IPS DF 6.9 (cell line): ENCODE measurements at regions not wholly inside any gene's neighbourhood (a gene's known extent, or its start where the extent isn't known, plus 50 kb on each side); places are given as distances from the start of the nearest gene placed in this dataset.
"Not testable (repeated sequence)": the region's sequence is repeated elsewhere in the genome, so short reads cannot be mapped to it uniquely, and the experiment has no call there.

Experiments
- DNase-seq: peaks from one replicate; pipeline ENCODE4 v3.0.0-alpha.2; 2013; ENCODE audit warnings: low read depth, low spot score
- H3K27ac ChIP-seq: one replicate; pipeline ENCODE4 v1.5.1; 2013; ENCODE audit warnings: low read length, control low read depth
- H3K27me3 ChIP-seq: 2 replicates; pipeline ENCODE4 v1.6.1; 2013; ENCODE audit warnings: mild to moderate bottlenecking, low read length; ENCODE audit not compliant: control insufficient read depth, insufficient read depth
- H3K36me3 ChIP-seq: 2 replicates; pipeline ENCODE4 v1.6.1; 2013; ENCODE audit warnings: low read length; ENCODE audit not compliant: control insufficient read depth, insufficient read depth
- H3K4me1 ChIP-seq: 2 replicates; pipeline ENCODE4 v1.6.1; 2013; ENCODE audit warnings: low read length; ENCODE audit not compliant: control insufficient read depth, insufficient read depth
- H3K4me3 ChIP-seq: 2 replicates; pipeline ENCODE4 v1.5.1; 2013; ENCODE audit warnings: mild to moderate bottlenecking, low read length
- H3K9me3 ChIP-seq: 2 replicates; pipeline ENCODE4 v1.6.1; 2013; ENCODE audit warnings: low read length, inconsistent platforms; ENCODE audit not compliant: control insufficient read depth, insufficient read depth
- WGBS: extraction: QIAGEN DNeasy Blood & Tissue Kit; methylation state at CpG from one replicate; pipeline ENCODE4 v1.1.7; 2013; ENCODE audit warnings: mixed read lengths, missing lambda C conversion rate; ENCODE audit not compliant: insufficient read length, insufficient coverage; 5-methylcytosine and 5-hydroxymethylcytosine counted together

DNA sequence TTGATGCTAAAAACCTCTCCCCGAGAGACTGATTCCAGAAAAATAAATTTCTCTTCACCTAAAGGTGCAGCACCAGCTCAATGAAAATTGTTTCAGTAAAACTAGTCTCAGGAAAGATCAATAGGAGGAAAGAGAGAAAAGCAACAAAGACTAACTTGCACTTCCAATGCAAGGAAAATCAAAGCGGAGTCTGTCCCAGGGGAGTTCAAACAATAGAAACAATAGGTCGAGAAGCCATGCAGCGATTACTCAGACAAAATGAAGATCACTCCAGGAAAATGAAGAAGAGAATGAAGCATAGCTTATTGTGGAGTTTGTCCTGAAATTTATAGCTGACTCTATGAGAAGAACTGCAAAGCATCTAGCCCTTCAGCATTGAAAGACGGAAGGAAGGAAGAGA, 105.1 kb upstream of the FRMD4B start:
- no peaks in the 10 kb centered on the region for H3K27me3 ChIP-seq
- peaks cover 1% of the 10 kb centered on the region; the same call in 1 of the 2 replicates for H3K4me1 ChIP-seq
- no CpG with 5 or more reads among the region's 5 CpGs for WGBS
- no peaks in the 10 kb centered on the region for H3K9me3 ChIP-seq
- H3K4me3 ChIP-seq = no peak overlapping the region
- no peak overlapping the region for H3K27ac ChIP-seq
- no peak for DNase-seq
- no peaks in the 10 kb centered on the region for H3K36me3 ChIP-seq

GRCh38 chr3:69490235-69490634, 104.3 kb upstream of the FRMD4B start:
- Histone ChIP-seq H3K36me3 (no peaks in the 10 kb centered on the region), H3K9me3 (no peaks in the 10 kb centered on the region), H3K4me3 (no peak overlapping the region), H3K27ac (no peak overlapping the region), H3K27me3 (no peaks in the 10 kb centered on the region), H3K4me1 (peaks cover 1% of the 10 kb centered on the region; the same call in 1 of the 2 replicates)
- no CpG with 5 or more reads among the region's 1 CpG for WGBS
- DNase-seq = no peak

- no peaks in the 10 kb centered on the region for H3K27me3 ChIP-seq
- no peaks in the 10 kb centered on the region for H3K9me3 ChIP-seq
- H3K4me3 ChIP-seq = no peak overlapping the region
- H3K4me1 ChIP-seq = peaks cover 1% of the 10 kb centered on the region; the same call in 1 of the 2 replicates
- DNase-seq = no peak
- no peak overlapping the region for H3K27ac ChIP-seq
- H3K36me3 ChIP-seq = no peaks in the 10 kb centered on the region
Observed at GRCh38 chr3:69488026-69488425, 102.1 kb upstream of the FRMD4B start.

GRCh38 chr3:69485489-69485888, 99.6 kb upstream of the FRMD4B start:
- no peak overlapping the region for H3K4me3 ChIP-seq
- DNase-seq = no peak
- H3K27ac ChIP-seq = no peak overlapping the region
- no peaks in the 10 kb centered on the region for H3K27me3 ChIP-seq
- H3K36me3 ChIP-seq = no peaks in the 10 kb centered on the region
- H3K9me3 ChIP-seq = no peaks in the 10 kb centered on the region
- WGBS = no CpG with 5 or more reads among the region's 4 CpGs
- H3K4me1 ChIP-seq = peaks cover 1% of the 10 kb centered on the region; the same call in 1 of the 2 replicates

DNA sequence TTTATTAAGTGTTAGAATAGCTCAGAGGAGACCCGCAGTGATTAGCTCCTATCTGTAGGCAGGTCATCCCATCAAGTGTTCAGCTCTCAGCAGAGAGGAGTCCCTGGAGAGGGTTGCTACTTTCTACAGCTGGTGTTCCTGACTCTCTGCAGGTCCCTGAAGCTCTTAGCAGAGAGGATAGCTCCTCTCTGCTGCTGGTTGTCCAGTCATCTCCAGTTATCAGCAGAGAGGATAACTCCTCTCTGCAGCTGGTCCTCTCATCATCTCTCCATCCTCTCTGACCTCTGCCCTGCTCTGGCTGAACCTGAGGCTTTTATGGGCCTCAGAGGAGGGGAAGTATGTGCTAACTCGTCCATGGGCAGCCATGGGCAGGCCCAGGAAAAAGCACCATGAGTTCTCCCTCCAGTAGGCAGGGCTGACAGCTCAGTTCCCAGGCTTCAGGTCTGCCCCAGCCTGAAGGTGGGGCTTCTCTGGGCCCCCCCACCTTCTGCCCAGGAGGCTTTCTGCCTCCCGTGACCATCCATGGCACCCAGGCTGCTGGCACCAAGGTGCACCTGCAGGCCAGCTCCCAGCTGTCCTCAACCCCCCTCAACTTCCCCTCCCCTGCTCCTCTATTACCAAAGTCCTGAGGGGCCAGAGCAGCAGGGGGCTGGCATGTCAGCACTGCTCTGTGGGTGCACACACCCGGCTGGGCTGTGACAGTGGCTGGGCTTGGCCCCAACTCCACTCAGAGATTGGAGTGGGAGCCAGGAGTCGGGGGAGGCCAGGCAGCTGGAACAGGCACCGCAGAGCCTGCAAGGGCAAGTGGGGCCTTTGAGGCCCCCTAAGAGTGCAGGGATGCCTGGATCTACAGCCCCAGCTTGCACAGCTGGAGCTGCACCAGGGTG, 98.9 kb upstream of the FRMD4B start:
- DNase-seq = no peak
- Histone ChIP-seq H3K27ac (no peak overlapping the region), H3K27me3 (no peaks in the 10 kb centered on the region), H3K36me3 (no peaks in the 10 kb centered on the region), H3K4me1 (no peaks in the 10 kb centered on the region), H3K4me3 (no peak overlapping the region), H3K9me3 (no peaks in the 10 kb centered on the region)
- no CpG with 5 or more reads among the region's 6 CpGs for WGBS

DNA sequence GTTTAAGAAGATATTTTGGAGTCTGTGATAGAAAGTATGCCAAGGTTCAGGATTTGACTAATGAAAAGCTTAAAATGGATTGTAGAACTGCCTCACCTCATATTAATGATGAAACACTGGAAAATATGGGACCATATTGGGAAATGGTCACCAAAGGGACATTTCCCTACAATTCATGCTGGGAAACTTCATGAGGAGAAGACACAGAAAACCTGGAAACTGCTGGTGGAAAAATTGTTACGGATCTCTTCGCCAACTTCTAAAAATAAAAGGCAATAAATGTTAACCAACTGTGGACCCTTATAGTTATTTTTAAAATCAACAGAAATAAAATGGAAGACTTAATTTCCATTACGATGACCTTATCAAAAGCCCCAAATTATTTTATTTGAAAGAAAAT, 97.6 kb upstream of the FRMD4B start:
- no peak for DNase-seq
- Histone ChIP-seq H3K4me1 (no peaks in the 10 kb centered on the region), H3K9me3 (no peaks in the 10 kb centered on the region), H3K4me3 (no peak overlapping the region), H3K36me3 (no peaks in the 10 kb centered on the region), H3K27ac (no peak overlapping the region), H3K27me3 (no peaks in the 10 kb centered on the region)
- WGBS = no CpG with 5 or more reads among the region's 3 CpGs

DNA sequence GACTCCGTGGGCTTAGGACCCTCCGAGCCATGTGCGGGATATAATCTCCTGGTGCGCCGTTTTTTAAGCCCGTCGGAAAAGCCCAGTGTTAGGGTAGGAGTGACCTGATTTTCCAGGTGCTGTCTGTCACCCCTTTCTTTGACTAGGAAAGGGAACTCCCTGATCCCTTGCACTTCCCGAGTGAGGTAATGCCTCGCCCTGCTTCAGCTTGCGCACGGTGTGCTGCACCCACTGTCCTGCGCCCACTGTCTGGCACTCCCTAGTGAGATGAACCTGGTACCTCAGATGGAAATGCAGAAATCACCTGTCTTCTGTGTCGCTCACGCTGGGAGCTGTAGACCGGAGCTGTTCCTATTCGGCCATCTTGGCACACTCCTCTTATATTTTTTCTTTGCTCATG, 95.1 kb upstream of the FRMD4B start:
- WGBS = no CpG with 5 or more reads among the region's 16 CpGs
- H3K4me1 ChIP-seq, H3K27ac ChIP-seq, H3K36me3 ChIP-seq, H3K27me3 ChIP-seq, H3K4me3 ChIP-seq, DNase-seq, H3K9me3 ChIP-seq: not testable (repeated sequence)

- H3K36me3 ChIP-seq = no peaks in the 10 kb centered on the region
- H3K4me1 ChIP-seq = no peaks in the 10 kb centered on the region
- DNase-seq = no peak
- H3K4me3 ChIP-seq = no peak overlapping the region
- H3K27ac ChIP-seq = no peak overlapping the region
- WGBS = no CpG with 5 or more reads among the region's 1 CpG
- H3K9me3 ChIP-seq = no peaks in the 10 kb centered on the region
- H3K27me3 ChIP-seq = no peaks in the 10 kb centered on the region
Observed at GRCh38 chr3:69474186-69474585, 88.3 kb upstream of the FRMD4B start.

DNA sequence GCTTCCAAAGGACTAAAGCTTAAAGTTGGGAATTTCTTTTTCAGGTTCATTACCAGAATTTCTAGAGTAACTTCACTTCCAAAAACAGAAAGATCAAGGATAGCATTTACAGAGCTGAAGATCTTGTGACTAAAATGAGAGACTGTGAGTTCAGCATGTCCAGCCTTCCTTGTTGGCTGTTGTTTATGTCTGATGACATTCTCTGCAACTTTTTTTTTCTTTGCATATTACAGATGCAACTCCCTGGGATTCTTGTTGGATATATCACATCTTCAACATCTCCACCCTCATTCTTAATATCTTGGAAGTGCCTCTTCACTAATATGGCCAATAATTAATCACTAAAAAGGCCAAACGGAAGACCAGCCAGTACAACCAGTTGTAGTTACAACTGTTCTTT, 86.2 kb upstream of the FRMD4B start:
- no peaks in the 10 kb centered on the region for H3K4me1 ChIP-seq
- no CpG with 5 or more reads among the region's 1 CpG for WGBS
- H3K27ac ChIP-seq = no peak overlapping the region
- H3K4me3 ChIP-seq = no peak overlapping the region
- H3K27me3 ChIP-seq = no peaks in the 10 kb centered on the region
- DNase-seq = no peak
- H3K36me3 ChIP-seq = no peaks in the 10 kb centered on the region
- no peaks in the 10 kb centered on the region for H3K9me3 ChIP-seq

GRCh38 chr3:69463531-69463930, 77.6 kb upstream of the FRMD4B start:
- no peak for DNase-seq
- H3K9me3 ChIP-seq = no peaks in the 10 kb centered on the region
- no peaks in the 10 kb centered on the region for H3K4me1 ChIP-seq
- H3K27ac ChIP-seq = no peak overlapping the region
- no CpG with 5 or more reads among the region's 1 CpG for WGBS
- no peaks in the 10 kb centered on the region for H3K36me3 ChIP-seq
- H3K4me3 ChIP-seq = no peak overlapping the region
- no peaks in the 10 kb centered on the region for H3K27me3 ChIP-seq

GRCh38 chr3:69462826-69463100, 76.9 kb upstream of the FRMD4B start:
- Histone ChIP-seq H3K27ac (no peak overlapping the region), H3K9me3 (no peaks in the 10 kb centered on the region)
- DNase-seq = no peak

More at GRCh38 chr3:69462826-69463100, 76.9 kb upstream of the FRMD4B start:
- H3K27me3 ChIP-seq = no peaks in the 10 kb centered on the region
- no peak overlapping the region for H3K4me3 ChIP-seq
- H3K36me3 ChIP-seq = no peaks in the 10 kb centered on the region
- H3K4me1 ChIP-seq = no peaks in the 10 kb centered on the region
